Upper lobe of left lung (tissue), 4 donors: ENCODE measurements at regions not wholly inside any gene's neighbourhood (a gene's known extent, or its start where the extent isn't known, plus 50 kb on each side); places are given as distances from the start of the nearest gene placed in this dataset.

Source experiments
- POLR2A ChIP-seq, 4 donors: fragments of 450-650 bp; IDR thresholded peaks; one replicate each; pipeline ENCODE4 v1.5.1; 2016 to 2017; ENCODE audit warnings: antibody characterized with exemption in 4 of 4, mild to moderate bottlenecking in 2 of 4
- TF ChIP-seq, protein P1 (sequence below), 6 experiments: fragments of 450-650 bp in 4 of 6; fragments of 200-600 bp in 2 of 6; sonication (generic) in 2 of 6; IDR thresholded peaks; one replicate each; pipeline ENCODE4 v1.5.1; 2016 to 2019; ENCODE audit warnings: antibody characterized with exemption in 6 of 6

GRCh38 chr1:60430375-60430774, 356.8 kb upstream of the C1orf87 start:
- TF ChIP-seq, protein P1, sequence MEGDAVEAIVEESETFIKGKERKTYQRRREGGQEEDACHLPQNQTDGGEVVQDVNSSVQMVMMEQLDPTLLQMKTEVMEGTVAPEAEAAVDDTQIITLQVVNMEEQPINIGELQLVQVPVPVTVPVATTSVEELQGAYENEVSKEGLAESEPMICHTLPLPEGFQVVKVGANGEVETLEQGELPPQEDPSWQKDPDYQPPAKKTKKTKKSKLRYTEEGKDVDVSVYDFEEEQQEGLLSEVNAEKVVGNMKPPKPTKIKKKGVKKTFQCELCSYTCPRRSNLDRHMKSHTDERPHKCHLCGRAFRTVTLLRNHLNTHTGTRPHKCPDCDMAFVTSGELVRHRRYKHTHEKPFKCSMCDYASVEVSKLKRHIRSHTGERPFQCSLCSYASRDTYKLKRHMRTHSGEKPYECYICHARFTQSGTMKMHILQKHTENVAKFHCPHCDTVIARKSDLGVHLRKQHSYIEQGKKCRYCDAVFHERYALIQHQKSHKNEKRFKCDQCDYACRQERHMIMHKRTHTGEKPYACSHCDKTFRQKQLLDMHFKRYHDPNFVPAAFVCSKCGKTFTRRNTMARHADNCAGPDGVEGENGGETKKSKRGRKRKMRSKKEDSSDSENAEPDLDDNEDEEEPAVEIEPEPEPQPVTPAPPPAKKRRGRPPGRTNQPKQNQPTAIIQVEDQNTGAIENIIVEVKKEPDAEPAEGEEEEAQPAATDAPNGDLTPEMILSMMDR (IDR thresholded peaks at IDR 0.05), result no peak
- no peak for TF ChIP-seq POLR2A (IDR thresholded peaks at IDR 0.05)
